HG03064 (cell line): ENCODE measurements at regions not wholly inside any gene's neighbourhood (a gene's known extent, or its start where the extent isn't known, plus 50 kb on each side); places are given as distances from the start of the nearest gene placed in this dataset.

Experiments
- ATAC-seq: cut with Tn5 transposase; IDR thresholded peaks from one replicate; pipeline ENCODE4 v1.9.1; 2021; ENCODE audit warnings: low read depth; ENCODE audit not compliant: unreplicated experiment

GRCh38 chr7:38002689-38003088 lies 82.2 kb downstream of the EPDR1 start:
- ATAC-seq: no peak

DNA sequence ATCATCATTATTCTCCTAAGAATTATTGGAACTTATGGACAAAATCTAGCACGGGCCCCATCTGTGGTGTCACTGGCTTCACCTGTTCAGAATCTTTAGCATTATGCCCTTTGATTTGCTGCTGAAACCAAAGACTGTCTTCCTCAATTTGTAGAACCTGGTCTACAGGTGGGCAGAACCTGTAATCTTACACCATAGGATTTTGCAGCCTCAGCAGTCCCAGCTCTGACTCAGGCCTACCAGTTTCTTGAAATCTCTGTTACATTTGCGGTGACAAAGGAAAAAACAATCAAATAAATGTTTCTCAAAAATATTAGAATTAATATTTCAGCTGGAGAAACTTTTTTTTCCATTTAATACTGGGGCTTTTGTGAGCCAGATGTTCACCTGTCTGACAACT lies 86.1 kb downstream of the EPDR1 start:
- ATAC-seq: no peak

DNA sequence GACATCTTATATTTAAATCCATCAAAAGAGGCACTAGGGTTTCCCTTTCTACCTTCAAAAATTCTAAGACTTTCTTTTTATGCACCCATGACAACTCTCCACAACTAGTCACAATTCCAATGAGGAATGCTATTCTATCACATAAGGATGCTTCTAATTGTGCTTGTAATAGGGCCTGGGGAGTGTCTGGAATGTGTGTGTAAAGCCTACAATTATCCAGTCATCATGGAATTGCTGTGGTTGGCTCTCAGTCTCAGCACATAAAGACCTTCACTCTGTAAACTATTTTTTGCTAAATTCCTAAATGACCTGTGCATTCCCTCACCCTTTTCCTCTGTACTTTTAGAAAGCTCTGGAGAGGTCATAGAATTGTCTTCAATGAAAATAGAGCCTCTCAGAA lies 86.7 kb downstream of the EPDR1 start:
- ATAC-seq: no peak

GRCh38 chr7:38013246-38013645 lies 92.8 kb downstream of the EPDR1 start:
- ATAC-seq: no peak

DNA sequence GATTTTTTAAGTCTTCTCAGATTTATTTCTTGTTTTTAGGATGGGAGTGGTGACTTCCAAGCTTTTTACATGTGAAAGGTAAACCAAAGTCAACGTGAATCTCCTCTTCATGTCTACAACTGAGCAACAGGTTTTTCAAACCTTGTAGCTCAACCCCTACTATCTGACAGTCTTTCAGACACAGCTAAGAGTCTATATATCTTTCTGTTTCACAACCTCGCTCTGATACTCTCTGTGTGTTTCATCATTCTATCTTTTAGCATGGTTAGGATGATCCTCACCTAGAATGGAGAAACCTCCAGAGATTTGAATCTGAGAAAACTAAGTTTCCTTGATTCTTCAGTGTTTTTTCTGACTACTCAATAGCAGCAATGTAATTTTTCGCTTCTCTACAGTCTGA lies 96.1 kb downstream of the EPDR1 start:
- no peak for ATAC-seq

- ATAC-seq: no peak
Measured at GRCh38 chr7:38017320-38017719, 96.9 kb downstream of the EPDR1 start.

DNA sequence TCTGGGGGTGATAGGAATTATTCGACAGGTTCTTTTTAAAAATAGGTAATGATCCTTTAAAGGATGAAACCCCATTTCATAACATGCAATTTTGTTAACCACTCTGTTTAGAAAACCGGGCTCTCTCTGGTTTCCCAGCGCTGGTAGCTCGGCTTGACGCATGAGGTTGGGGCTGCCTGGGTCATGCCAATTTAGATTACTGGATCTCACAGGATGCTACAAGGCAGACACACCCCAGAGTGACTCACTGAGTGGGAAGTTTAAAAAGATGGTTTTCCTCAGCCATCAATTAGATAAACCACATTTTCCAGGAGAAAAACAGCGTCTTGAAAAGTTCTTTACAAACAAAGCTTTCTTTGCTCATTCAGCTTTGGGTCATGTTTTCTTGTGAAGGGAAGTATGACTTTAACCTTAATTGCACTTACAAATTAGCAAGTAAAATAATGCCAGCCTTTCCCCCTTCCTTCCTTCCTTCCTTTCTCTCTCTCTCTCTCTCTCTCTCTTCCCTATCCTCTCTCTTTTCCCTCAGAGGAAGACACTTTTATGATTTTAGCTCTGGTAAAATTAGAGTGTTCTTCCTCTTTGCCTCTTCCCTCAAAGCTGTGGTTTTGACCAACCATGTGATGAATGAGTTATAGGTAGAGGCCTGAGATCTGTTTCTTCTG lies 99.8 kb downstream of the EPDR1 start:
- no peak for ATAC-seq

- no peak for ATAC-seq
Measured at GRCh38 chr7:38021892-38022291, 101.5 kb downstream of the EPDR1 start.

DNA sequence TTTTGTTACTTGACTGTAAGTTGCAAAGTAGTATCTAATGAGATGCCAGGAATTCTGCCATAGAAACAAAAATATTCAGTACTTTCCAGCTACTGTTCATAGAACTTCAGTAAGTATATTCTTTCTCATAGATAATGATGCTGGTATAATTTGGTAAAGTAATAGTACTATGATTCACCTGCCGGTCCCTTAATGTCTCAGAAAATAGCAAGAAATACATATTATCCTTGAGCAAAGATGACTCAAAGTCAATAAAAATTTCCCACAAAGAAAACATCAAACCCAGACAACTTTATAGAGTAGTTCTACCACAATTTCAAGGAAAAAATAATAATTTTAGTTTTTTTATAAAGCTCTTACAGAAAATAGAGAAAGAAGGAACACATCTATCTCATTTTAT lies 105.4 kb downstream of the EPDR1 start:
- no peak for ATAC-seq

- ATAC-seq: no peak
Measured at GRCh38 chr7:38027884-38028455, 107.5 kb downstream of the EPDR1 start.

DNA sequence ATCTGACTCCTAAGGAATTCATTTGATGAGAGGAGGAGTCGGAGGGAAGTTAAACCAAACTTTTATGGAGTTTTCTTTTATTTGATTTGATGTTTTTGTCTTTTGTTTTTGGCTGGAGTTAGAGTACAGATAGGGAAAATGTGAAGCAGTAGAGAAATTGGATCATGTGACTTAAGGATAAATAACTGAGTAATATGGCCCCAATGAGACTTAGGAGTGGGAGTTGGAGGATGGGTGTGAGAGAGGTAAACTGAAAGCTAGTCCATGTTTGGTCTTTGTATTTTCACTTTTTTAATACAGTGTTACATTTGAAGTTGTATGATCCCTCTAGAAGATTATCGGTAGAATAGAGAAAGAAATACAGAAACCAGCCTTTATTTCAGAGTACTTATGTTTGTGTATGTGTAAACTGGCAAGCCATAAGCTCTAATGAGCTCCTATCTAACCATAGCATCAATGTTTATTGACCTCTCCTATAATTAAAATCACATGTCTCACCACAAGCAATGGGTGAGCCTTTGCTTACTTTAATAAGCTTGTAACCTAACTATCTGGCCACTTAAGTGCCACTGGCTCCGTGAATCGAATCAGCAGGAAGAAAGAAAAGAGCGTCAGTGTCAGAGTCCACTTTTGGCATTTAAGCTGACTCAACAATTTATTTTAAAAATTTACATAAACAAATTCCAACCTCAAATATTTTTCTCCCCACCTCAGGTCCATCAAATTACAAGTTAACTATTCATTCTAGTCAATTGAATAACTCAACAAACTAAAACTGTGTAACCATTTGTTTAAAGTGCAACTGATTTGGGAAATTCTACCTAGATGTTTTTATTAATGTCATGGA lies 113.8 kb downstream of the EPDR1 start:
- ATAC-seq: no peak

DNA sequence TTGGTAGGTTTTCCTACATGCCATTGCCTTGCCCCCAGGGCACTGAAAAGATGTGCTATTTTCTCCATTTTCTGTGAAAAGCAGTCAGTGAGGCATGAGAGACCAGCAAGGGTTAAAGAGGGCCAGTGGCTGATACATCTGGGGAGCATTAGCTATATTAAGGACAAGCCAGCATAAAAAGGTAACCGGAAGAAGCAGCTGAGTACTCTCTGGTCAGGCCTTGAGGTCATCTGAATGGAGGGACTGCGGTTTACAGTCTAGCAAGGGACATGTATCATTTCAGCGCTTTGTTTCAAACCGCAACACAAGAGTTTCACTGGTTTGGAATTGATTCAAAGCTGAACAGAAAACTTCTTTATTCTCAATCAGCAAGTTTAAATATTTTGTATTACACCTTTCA lies 120.4 kb downstream of the EPDR1 start:
- no peak for ATAC-seq

GRCh38 chr7:38049679-38050078 lies 128.4 kb upstream of the STARD3NL start:
- no peak for ATAC-seq

DNA sequence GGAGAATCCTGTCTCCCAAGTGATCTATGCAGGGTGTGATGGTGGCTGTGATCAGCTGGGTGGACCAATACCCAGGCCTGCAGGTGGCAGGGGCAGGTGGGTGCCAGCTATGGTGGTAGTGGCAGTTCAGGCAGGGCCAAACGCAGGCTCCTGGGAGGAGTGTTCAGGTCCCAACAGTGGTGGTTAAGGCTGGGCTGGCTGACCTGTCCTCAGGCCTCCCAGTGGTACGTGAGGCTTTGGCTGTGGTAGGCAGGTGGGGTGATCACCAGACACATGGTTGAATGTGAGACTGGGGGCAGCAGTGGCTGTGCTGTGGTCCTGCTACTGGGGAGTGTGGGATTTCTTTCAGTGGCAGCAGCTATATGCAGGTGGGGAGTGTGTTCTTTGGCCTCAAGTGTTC lies 126.7 kb upstream of the STARD3NL start:
- ATAC-seq: no peak

DNA sequence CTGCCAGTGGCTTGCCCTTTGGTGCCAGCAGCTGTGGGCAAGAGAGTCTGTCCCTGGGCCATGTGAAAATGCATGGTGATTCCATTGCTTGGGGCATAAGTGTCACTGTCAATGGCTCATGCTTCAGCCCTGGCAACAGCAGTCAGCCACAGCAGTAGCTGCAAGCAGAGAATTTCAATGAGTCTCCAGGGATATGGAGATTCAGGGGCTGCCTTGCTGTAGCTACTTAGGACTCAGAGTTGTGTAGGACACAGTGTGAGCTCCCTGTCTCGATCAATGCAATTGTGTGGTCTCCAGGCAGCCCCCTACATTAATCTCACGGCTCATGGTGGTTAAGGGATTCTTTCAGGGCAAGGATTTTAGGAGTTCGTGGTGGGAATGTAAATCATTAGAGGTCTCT lies 126.3 kb upstream of the STARD3NL start:
- ATAC-seq: no peak

- no peak for ATAC-seq
Measured at GRCh38 chr7:38052786-38053185, 125.3 kb upstream of the STARD3NL start.

DNA sequence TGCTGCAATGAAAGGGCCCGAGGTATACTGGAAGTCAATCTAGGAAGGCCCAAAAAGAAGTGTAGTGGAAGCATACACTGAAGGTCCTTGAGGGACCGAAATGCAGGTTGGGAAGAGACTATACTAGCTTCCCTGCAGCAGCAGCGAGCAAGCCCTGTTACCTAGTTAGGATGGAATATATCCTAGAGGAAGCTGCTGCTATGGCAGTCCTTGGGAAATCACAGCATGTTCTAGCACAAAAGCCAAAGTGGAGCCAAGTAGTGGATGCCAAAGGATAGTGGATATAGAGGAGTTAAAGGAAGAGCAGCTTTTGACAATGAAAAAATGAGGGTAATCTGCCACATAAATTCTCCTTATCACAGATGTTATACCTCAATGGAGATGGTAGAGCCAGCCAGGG lies 123.8 kb upstream of the STARD3NL start:
- no peak for ATAC-seq

- ATAC-seq: no peak
Measured at GRCh38 chr7:38057829-38058228, 120.2 kb upstream of the STARD3NL start.

- ATAC-seq: no peak
Measured at GRCh38 chr7:38060116-38060515, 117.9 kb upstream of the STARD3NL start.

DNA sequence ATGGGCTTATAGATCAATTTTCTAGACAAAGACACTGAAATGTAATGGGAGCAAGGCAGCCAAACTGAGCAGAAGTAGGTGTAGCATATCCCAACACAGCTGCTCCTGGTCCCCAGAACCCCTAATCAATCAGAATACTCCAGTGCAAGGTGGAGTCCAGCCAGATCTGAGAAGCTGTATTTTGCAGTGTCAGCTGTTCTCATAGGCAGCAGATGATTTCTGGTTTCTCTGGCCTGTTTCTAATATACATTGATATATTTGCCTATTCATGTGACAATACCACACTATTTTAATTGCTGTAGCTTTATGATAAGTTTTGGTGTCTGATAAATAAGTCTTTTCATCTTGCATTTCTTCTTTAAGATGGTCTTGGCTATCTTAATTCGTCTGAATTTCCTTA lies 117.4 kb upstream of the STARD3NL start:
- no peak for ATAC-seq

DNA sequence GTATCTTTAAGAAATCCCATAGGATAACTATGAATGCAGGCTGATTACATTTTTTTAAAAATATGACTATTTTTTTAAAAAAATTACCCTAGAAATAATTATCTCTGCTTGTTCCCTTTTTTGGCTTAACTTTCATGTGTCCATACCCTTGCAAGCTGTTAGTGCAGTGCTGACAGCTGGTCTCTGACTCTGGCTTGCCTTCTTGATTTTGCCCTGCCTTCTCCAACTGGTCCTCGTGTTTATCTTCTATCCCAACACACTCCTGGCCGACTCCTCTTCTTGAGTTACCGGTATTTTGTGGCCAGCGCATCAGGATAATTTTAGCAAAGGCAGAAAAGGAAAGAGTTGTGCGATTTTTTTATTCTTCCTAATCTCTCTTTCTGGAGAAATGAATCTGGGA lies 111.7 kb upstream of the STARD3NL start:
- ATAC-seq: no peak

GRCh38 chr7:38068461-38068860 lies 109.6 kb upstream of the STARD3NL start:
- no peak for ATAC-seq
